Memory B cell (primary cell): ENCODE measurements at regions not wholly inside any gene's neighbourhood (a gene's known extent, or its start where the extent isn't known, plus 50 kb on each side); places are given as distances from the start of the nearest gene placed in this dataset.
"Not testable (repeated sequence)": the region's sequence is repeated elsewhere in the genome, so short reads cannot be mapped to it uniquely, and the experiment has no call there.

Source experiments
- ATAC-seq: fragments of 150-1000 bp; cut with Tn5 transposase; 2 replicates; pipeline ENCODE4 v1.10.0; 2021; ENCODE audit warnings: low read depth, mild to moderate bottlenecking, moderate library complexity
- DNase-seq, 2 donors: peaks; one replicate each; pipeline ENCODE4 v3.0.0; 2022; ENCODE audit warnings: low spot score in 2 of 2
- H3K27ac Mint-ChIP-seq: one replicate; pipeline ENCODE4 v1.8.0; 2022; ENCODE audit warnings: mild to moderate bottlenecking, moderate library complexity, mixed read lengths
- H3K27me3 Mint-ChIP-seq: one replicate; pipeline ENCODE4 v1.8.0; 2022; ENCODE audit warnings: mixed read lengths
- H3K36me3 Mint-ChIP-seq: one replicate; pipeline ENCODE4 v1.8.0; 2022; ENCODE audit warnings: mild to moderate bottlenecking, mixed read lengths
- H3K4me1 Mint-ChIP-seq: one replicate; pipeline ENCODE4 v1.8.0; 2022; ENCODE audit warnings: mixed read lengths
- H3K4me3 Mint-ChIP-seq: one replicate; pipeline ENCODE4 v1.8.0; 2022; ENCODE audit warnings: mild to moderate bottlenecking, moderate library complexity, mixed read lengths
- H3K9me3 Mint-ChIP-seq: one replicate; pipeline ENCODE4 v1.8.0; 2022; ENCODE audit warnings: mixed read lengths

- no peak for DNase-seq
- no peaks in the 10 kb centered on the region for H3K9me3 Mint-ChIP-seq
These were observed 119.5 kb upstream of the PMEPA1 start for GRCh38 chr20:57829336-57829735.

GRCh38 chr20:57828696-57829095 lies 118.9 kb upstream of the PMEPA1 start:
- no peak overlapping the region for H3K4me3 Mint-ChIP-seq
- no peaks in the 10 kb centered on the region for H3K4me1 Mint-ChIP-seq
- H3K9me3 Mint-ChIP-seq, result no peaks in the 10 kb centered on the region
- no peak overlapping the region for H3K27ac Mint-ChIP-seq
- ATAC-seq (no peak), DNase-seq (no peak)
- peaks cover 4% of the 10 kb centered on the region for H3K27me3 Mint-ChIP-seq
- H3K36me3 Mint-ChIP-seq, result no peaks in the 10 kb centered on the region

More at GRCh38 chr20:57829336-57829735, 119.5 kb upstream of the PMEPA1 start:
- H3K36me3 Mint-ChIP-seq, result no peaks in the 10 kb centered on the region
- no peak overlapping the region for H3K4me3 Mint-ChIP-seq
- peaks cover 4% of the 10 kb centered on the region for H3K27me3 Mint-ChIP-seq
- no peaks in the 10 kb centered on the region for H3K4me1 Mint-ChIP-seq
- no peak overlapping the region for H3K27ac Mint-ChIP-seq
- ATAC-seq, result no peak

- peaks cover 7% of the 10 kb centered on the region for H3K27me3 Mint-ChIP-seq
- DNase-seq, result no peak
- no peaks in the 10 kb centered on the region for H3K9me3 Mint-ChIP-seq
- no peak overlapping the region for H3K27ac Mint-ChIP-seq
- no peaks in the 10 kb centered on the region for H3K36me3 Mint-ChIP-seq
- no peak for ATAC-seq
- no peaks in the 10 kb centered on the region for H3K4me1 Mint-ChIP-seq
- no peak overlapping the region for H3K4me3 Mint-ChIP-seq
These were observed 117.0 kb upstream of the PMEPA1 start for GRCh38 chr20:57826666-57827287.

GRCh38 chr20:57824909-57825308 lies 115.1 kb upstream of the PMEPA1 start:
- Mint-ChIP-seq H3K27ac (no peak overlapping the region), H3K36me3 (no peaks in the 10 kb centered on the region), H3K27me3 (peaks cover 14% of the 10 kb centered on the region), H3K9me3 (no peaks in the 10 kb centered on the region), H3K4me3 (no peak overlapping the region), H3K4me1 (no peaks in the 10 kb centered on the region)
- no peak for DNase-seq
- no peak for ATAC-seq

- ATAC-seq (no peak), DNase-seq (no peak)
- Mint-ChIP-seq H3K4me1 (no peaks in the 10 kb centered on the region), H3K27me3 (peaks cover 16% of the 10 kb centered on the region), H3K27ac (no peak overlapping the region), H3K4me3 (no peak overlapping the region), H3K9me3 (no peaks in the 10 kb centered on the region), H3K36me3 (no peaks in the 10 kb centered on the region)
These were observed 112.1 kb upstream of the PMEPA1 start for GRCh38 chr20:57821935-57822334.

GRCh38 chr20:57819691-57820380 lies 110.0 kb upstream of the PMEPA1 start:
- Mint-ChIP-seq H3K27me3 (peaks cover 13% of the 10 kb centered on the region), H3K4me3 (no peak overlapping the region), H3K4me1 (no peaks in the 10 kb centered on the region), H3K27ac (no peak overlapping the region), H3K9me3 (no peaks in the 10 kb centered on the region), H3K36me3 (no peaks in the 10 kb centered on the region)
- ATAC-seq (no peak), DNase-seq (no peak)

GRCh38 chr20:57819291-57819690 lies 109.5 kb upstream of the PMEPA1 start:
- ATAC-seq (no peak), DNase-seq (no peak)
- H3K27me3 Mint-ChIP-seq, result peaks cover 17% of the 10 kb centered on the region
- no peak overlapping the region for H3K4me3 Mint-ChIP-seq
- no peaks in the 10 kb centered on the region for H3K9me3 Mint-ChIP-seq
- H3K4me1 Mint-ChIP-seq, result no peaks in the 10 kb centered on the region
- no peaks in the 10 kb centered on the region for H3K36me3 Mint-ChIP-seq
- H3K27ac Mint-ChIP-seq, result no peak overlapping the region

- H3K9me3 Mint-ChIP-seq, result no peaks in the 10 kb centered on the region
- no peak overlapping the region for H3K27ac Mint-ChIP-seq
- H3K4me1 Mint-ChIP-seq, result no peaks in the 10 kb centered on the region
- DNase-seq (no peak), ATAC-seq (no peak)
- H3K4me3 Mint-ChIP-seq, result no peak overlapping the region
- no peaks in the 10 kb centered on the region for H3K36me3 Mint-ChIP-seq
- H3K27me3 Mint-ChIP-seq, result peaks cover 17% of the 10 kb centered on the region
These were observed 108.8 kb upstream of the PMEPA1 start for GRCh38 chr20:57818418-57819181.

GRCh38 chr20:57815405-57815804 lies 105.6 kb upstream of the PMEPA1 start:
- Mint-ChIP-seq H3K9me3 (no peaks in the 10 kb centered on the region), H3K4me3 (no peak overlapping the region), H3K27ac (no peak overlapping the region), H3K4me1 (no peaks in the 10 kb centered on the region), H3K36me3 (no peaks in the 10 kb centered on the region), H3K27me3 (peaks cover 10% of the 10 kb centered on the region)
- DNase-seq (no peak), ATAC-seq (no peak)

GRCh38 chr20:57814529-57814928 lies 104.7 kb upstream of the PMEPA1 start:
- Mint-ChIP-seq H3K4me3 (no peak overlapping the region), H3K27ac (no peak overlapping the region), H3K27me3 (peaks cover 9% of the 10 kb centered on the region)

GRCh38 chr20:57813509-57814269 lies 103.9 kb upstream of the PMEPA1 start:
- DNase-seq, result no peak
- Mint-ChIP-seq H3K27me3 (peaks cover 8% of the 10 kb centered on the region), H3K4me1 (no peaks in the 10 kb centered on the region), H3K9me3 (no peaks in the 10 kb centered on the region), H3K27ac (no peak overlapping the region), H3K4me3 (no peak overlapping the region), H3K36me3 (no peaks in the 10 kb centered on the region)
- no peak for ATAC-seq

More at GRCh38 chr20:57814529-57814928, 104.7 kb upstream of the PMEPA1 start:
- H3K36me3 Mint-ChIP-seq, result no peaks in the 10 kb centered on the region
- ATAC-seq, result no peak
- H3K4me1 Mint-ChIP-seq, result no peaks in the 10 kb centered on the region
- DNase-seq, result no peak
- no peaks in the 10 kb centered on the region for H3K9me3 Mint-ChIP-seq

GRCh38 chr20:57812632-57813031 lies 102.8 kb upstream of the PMEPA1 start:
- H3K9me3 Mint-ChIP-seq, H3K27me3 Mint-ChIP-seq, H3K36me3 Mint-ChIP-seq, H3K4me1 Mint-ChIP-seq, ATAC-seq, H3K4me3 Mint-ChIP-seq, DNase-seq, H3K27ac Mint-ChIP-seq: not testable (repeated sequence)

GRCh38 chr20:57811374-57812020 lies 101.7 kb upstream of the PMEPA1 start:
- no peak for ATAC-seq
- Mint-ChIP-seq H3K9me3 (no peaks in the 10 kb centered on the region), H3K36me3 (no peaks in the 10 kb centered on the region), H3K4me3 (no peak overlapping the region), H3K27ac (no peak overlapping the region), H3K4me1 (no peaks in the 10 kb centered on the region), H3K27me3 (peaks cover 10% of the 10 kb centered on the region)
- DNase-seq, result no peak
